ENCODE measurements at regions not wholly inside any gene's neighbourhood (a gene's known extent, or its start where the extent isn't known, plus 50 kb on each side); places are given as distances from the start of the nearest gene placed in this dataset.

- no peak for DNase-seq
Observed at GRCh38 chr5:54765165-54766028, 220.0 kb downstream of the ESM1 start.

- no peak for DNase-seq
Observed at GRCh38 chr5:54764102-54765090, 221.0 kb downstream of the ESM1 start.

- DNase-seq, result no peak
Observed at GRCh38 chr5:54761213-54761701, 224.1 kb downstream of the ESM1 start.

DNA sequence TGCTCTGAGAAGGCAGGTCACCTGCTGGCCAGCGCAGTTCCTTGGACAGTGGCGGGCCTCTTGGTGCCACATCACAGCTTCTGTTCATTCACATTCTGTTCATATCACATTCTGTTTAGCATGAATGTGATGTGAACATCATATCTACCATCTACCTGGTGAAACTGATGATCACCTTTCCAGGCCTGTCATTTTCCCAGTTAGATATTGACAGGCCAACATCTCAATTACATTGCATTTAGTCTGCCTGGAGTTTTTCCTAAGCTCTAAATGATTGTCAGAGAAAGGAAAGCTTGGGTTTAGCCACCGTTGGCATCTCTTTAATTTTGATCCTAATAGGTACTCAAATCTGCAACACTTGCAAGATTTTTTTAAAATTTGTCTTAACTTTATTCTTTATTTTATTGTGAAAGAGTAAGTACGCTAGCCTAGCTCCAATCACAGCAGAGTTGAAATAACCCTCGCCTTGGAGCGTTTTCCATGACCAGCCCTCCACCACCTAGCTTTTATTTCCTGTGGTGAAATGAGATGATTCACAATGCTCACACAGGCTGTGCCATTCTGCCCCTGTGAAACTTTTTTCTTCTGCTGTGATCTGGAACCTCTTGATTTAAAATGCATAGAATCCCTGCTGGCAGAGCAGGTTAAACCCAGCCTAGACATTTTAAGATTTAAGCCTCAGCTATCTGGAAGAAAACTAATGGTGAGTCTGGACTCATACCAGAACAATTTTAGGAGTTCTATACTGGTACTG, 225.0 kb downstream of the ESM1 start:
- no peak for DNase-seq

- DNase-seq, result no peak
Observed at GRCh38 chr5:54758038-54758437, 227.4 kb downstream of the ESM1 start.

- DNase-seq, result no peak
Observed at GRCh38 chr5:54757541-54757940, 227.9 kb downstream of the ESM1 start.

DNA sequence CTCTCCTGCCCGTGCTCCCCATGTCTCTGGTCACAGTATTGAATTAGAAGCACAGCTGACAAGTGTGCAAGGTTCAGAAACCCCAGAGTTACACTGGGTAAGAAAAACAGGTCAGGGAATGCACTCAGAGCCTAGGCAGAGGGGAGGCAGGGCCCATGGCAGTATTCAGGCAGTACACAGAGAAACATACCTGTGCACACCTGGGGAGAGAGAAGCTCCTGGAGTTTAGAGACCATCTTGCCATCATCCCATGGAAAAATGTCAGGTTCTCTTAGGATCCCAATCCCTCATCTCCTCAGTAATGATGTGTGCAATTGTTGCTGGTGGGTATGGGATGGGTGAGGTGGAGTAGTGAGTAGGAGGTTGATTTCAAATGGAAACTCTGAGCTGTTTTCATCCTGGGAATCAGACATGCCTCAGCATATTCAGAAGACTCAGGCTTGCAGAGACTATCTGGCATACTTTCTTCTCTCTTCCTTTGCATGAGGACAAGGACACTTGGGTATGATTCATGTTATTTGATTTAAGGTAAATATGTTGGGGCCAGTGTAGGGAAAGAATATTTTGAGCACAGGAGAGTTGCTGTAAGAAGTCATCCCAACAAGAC, 228.5 kb downstream of the ESM1 start:
- DNase-seq, result no peak

GRCh38 chr5:54756301-54756700, 229.1 kb downstream of the ESM1 start:
- DNase-seq, result no peak

DNA sequence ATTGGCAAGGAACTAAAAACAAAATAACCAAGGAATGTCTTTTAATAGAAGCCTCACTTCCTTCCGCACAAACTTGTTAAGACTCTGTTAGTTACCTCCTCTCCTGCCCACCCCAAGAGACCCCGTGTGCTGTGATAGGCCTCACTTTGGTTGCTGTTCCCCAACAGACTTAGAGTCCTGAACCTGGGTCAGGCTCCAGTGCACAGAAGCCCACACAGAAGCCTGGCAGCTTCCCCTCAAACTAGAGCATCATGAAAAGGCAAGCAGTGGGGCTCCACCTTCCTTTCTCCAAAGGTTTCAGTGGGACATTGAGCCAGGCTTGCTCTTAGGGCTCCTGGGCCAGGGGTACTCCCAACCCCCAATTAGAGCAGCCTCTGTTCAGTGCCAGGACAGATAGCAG, 230.5 kb downstream of the ESM1 start:
- DNase-seq, result no peak

DNA sequence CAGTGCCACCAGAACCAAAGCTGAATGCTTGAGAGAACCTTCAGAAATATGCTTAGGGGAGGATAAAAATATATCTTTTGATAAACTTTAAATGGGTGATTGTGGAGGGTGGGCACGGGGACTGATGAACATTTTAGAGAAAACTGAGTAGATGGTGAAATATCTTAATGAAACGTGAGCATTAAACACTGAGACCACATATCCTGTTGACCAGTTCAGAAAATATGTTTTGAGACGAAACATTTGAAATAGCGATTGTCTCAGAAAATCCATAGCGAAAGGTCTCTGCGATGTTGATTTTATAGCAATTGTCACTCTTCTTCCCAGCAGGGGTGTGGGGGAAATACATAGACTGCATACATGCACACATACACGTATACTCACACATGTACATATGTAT, 231.0 kb downstream of the ESM1 start:
- no peak for DNase-seq

DNA sequence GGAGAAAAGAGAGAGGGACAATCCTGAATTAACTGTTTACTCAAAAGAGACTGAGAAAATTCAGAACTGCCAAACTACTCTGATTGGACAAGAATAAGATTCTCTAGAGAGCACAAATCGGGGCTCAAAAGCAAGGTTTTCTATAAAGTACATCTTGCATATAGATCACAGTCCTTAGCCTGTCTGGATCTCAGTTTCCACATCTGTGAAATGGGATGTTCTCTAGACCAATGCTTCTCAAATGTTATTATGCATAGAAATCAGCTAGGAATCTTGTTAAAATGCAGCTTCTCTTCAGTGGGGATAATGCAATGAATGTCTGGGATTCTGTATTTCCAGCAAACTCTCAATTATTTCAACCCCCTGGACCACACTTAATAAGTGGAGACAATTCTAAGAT, 231.6 kb downstream of the ESM1 start:
- no peak for DNase-seq

GRCh38 chr5:54753034-54753433, 232.4 kb downstream of the ESM1 start:
- no peak for DNase-seq

- no peak for DNase-seq
Observed at GRCh38 chr5:54748527-54748926, 231.0 kb downstream of the SNX18 start.

- no peak for DNase-seq
Observed at GRCh38 chr5:54746777-54747398, 229.3 kb downstream of the SNX18 start.

GRCh38 chr5:54746346-54746745, 228.8 kb downstream of the SNX18 start:
- no peak for DNase-seq

- no peak for DNase-seq
Observed at GRCh38 chr5:54745599-54745998, 228.0 kb downstream of the SNX18 start.

DNA sequence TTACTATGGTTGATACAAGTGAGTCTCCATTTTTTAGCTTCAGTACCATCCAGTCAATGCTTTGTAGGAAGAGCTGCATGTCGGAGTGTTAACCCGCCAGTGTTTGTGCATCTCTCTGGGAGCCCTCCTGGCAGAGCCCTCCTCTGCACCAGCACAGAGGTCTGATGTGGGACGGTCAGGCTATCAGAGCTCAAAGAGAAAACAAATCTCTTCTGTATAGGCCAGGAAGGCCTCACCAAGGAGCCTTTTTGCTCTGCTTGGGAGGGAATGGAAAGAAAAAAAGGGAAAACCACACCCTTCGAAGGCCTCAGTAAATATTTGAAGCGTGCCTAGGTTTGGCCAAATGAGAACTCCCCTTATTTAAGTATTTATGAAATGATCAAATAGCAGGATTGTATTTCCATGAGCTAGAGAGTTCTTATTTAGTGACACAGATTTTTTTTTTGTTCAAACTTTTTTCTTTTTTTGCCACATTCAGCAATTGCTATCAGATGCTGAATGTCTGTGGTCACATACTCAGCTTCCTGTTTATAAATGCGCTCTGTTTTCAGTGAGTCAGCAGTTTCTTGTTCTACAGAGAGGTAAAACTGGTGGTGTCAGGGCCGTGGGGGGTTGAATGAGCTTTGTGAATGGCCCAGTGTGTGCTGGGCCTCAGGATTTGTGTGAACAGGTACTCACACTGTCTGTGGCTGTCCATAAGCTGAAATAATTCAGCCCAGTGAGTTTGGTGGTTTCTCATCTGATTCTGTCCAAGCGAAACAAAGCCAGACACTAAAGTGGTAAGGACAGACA, 226.6 kb downstream of the SNX18 start:
- no peak for DNase-seq

DNA sequence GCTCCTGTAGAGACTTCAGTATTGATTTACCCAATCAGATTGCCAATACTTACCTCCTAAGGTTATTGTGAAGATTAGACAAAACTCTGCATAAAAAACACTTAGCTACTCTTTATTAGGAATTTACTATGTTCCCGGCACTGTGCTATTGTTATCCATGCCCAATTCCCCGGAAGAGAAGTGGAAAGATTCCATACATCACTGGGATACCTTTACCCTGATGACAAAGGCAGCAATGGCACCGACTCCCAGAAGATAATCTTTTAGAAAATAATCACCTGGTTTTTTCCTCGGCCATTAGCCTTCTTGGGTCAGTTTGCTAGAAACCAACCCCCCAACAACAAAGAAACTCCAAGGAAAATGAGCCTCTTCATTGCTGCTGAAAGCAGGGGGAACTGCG, 226.0 kb downstream of the SNX18 start:
- DNase-seq, result no peak

DNA sequence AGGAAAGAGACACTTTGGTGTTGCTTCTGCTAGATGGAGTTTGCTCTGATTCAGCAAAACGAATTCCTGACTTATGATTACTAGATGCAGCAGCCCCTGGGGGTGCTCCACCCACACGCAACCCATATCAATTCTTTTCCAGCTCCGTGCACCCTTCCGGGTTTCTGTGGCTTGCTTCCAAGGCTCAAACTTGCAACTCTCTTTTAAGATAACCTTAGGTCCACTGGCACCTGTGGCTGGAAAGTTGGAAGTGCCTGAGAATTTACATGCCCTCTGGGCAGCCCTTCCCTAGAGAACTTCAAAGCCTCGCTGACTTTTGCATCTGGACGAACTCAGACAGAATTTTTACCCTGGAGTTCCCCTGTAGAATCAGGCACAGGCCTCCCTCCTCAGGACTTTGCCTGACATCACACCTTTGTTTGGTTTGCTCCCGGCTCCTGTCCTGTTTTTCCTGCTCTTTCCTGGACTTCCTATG, 224.9 kb downstream of the SNX18 start:
- no peak for DNase-seq

DNA sequence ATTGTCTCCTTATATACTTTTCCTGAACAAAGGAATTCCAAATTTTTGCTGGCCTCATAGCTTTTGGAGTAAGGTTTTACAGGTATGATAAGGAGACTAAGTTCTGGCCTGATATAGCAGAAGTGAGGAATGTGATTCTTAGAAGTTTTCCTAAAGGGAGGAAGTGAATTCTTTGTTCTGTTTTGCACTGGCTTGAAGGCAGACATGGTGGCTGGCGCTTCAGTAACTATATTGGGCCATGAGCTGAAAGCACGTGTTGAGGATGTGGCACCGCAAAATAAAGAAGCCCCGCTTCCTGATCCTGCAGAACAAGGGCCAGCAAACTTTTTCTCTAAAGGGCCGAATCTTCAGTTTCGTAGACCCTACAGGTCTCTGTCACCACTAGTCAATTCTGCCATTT, 224.2 kb downstream of the SNX18 start:
- no peak for DNase-seq

DNA sequence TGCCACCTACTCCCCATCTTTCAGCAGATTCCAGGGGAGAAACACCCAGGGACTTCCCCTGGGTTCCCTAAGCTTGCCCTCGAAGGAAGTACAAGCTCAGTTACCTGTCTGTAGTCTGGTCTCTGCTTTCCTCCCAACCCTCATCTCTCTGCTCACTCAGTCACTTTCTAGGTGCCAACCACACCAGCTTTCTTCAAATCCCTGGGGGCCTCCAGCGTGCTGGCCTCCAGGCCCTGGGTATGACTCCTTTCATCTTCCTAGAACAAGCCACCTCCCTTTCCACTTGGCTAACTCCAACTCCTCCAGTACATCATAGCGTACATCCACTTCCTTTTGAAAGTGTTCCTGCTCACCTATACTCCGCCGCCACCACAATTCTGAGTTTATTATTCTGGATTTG, 222.6 kb downstream of the SNX18 start:
- DNase-seq, result no peak
